NCI-H1105 treated with DMSO at 0.1 percent for 48 hours (cell line): ENCODE measurements at regions not wholly inside any gene's neighbourhood (a gene's known extent, or its start where the extent isn't known, plus 50 kb on each side); places are given as distances from the start of the nearest gene placed in this dataset.

Experiments used
- DNase-seq: peaks from one replicate; lab custom pipeline; 2025; lab: John Stamatoyannopoulos, UW

GRCh38 chr20:21577551-21577950 lies 63.7 kb upstream of the NKX2-2 start:
- no peak for DNase-seq

DNA sequence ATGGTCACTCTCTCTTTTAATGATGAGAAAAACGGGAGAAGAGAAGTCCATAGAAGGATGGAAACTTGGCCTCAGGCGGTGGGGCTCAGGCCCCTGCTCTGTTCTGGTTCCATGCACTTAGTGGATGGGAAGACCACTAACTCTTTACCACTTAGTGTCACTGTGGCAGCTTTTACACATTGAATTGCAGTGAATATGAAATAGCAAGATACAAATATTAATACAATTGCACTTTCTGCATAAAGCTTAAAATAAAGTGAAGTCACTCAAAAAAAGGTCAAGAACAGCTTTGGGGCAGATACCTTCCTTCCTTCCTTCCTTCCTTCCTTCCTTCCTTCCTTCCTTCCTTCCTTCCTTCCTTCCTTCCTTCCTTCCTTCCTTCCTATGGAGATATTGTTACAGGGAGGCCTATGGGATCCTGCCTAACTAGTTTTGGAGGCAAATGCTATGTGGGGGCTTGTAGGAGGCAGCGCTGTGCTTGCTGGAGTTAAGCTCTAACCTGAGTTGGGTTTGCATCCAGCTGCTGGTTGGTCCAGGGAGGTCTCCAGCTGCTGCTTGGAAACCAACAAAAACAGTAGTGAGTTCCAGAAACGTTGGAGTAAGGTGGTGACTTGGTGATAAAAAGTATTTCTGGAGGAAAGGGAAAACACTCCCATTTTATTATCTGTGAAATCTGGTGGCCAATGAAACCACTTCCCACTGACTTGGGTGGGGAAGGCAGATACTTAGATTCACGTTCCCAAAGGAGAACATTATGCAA lies 62.3 kb upstream of the NKX2-2 start:
- DNase-seq: no peak

DNA sequence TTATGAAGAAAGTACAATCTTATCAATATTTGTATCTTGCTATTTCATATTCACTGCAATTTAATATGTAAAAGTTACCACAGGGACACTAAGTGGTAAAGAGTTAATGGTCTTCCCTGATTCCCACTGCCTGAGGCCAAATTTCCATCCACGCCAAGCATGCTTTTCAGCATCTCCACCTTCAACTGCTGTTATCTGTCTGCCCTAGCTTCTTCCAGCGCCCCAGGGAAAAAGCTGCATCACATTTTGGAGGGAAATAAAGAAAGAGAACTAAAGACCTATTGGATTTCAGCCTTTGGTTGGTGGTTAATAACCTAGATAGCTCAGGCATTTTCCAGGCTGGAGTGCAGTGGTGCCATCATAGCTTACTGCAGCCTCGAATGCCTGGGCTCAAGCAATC lies 61.3 kb upstream of the NKX2-2 start:
- DNase-seq: no peak

DNA sequence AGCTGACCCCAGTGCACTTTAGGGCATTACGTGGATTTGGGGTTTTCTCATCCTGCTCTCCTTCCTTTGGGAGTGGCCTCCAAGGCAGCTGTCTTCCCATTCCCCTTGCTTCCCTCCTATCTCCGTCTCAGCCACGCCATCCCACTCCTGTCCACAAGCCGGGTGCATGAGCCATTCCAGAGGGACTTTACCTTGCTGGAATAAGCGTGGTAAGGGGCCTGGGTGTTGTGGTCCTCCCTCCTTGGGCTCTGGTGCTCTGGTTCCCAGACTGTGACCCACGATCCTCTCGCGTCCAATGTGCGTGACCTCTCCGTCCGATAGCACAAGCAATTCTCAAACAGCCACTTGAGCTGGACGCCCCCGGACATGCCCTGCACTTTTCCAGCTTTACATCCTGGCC lies 60.6 kb upstream of the NKX2-2 start:
- DNase-seq: no peak

DNA sequence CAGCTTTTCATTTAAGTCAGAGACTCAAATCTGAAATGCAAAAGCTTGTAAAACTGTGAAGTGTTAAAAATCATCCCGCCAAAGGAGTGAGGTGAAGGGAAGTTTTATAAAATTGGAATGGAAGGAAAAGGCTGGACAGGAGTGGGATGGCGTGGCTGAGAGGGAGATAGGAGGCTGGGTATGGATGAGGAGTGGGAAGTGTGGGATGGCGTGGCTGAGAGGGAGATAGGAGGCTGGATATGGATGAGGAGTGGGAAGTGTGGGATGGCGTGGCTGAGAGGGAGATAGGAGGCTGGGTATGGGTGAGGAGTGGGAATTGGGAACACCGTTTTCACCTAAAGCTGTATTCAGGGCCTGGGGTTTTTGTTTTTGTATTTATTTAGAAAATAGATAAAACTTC lies 59.4 kb upstream of the NKX2-2 start:
- DNase-seq: no peak

GRCh38 chr20:21571841-21572690 lies 58.2 kb upstream of the NKX2-2 start:
- peak; percentile 35 for DNase-seq

DNA sequence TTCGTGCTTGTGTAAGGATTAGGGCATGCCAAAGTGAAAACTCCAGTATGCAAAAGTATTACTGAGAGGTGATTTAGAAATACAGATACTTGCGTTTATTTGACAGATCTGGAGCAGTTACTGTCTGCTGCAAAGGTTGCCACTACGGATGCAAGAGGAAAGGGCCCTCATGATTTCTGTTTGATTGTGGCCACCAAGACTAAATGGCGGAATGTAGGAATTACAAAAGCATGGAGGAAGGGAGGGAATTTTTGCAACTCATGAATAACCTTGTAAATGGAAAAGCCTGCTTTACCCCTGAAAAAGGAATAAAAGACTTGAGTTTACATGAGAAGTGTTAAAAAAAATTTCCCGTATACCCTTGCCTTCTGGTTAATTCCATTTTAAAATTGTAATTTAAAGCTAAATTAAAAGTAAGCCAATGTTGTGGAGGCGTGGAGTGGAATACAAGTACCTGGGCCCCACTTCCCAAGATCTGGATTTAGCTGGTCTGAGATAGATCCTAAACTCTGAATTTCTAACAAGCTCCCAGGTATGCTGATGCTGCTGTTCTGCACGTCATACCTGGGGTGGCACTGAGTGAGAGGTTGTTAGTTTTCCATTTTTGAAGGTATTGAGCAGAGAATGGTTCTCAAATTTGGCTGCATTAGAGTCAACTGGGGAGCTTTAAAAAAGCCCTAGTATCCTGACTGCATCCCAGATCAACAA lies 56.6 kb upstream of the NKX2-2 start:
- DNase-seq: no peak

DNA sequence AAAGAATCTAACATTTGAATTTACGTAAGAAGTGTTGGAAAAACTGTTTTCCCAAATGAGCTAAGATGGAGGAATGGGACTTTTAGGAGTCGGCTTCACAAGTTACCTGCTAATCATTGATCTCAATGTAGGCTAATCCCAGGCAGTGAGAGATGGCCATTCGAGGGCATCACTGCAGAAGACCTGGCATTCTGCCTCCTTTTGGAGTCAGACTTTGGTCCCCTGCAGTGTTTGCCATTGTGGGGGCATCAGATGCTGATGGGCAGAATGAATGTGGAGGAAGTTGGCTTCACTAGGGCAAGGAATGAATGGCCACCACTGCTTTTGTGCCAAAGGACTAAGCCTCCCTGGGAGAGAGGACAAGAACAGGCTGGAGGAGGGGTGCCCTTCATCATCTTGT lies 55.7 kb upstream of the NKX2-2 start:
- DNase-seq: no peak

GRCh38 chr20:21564127-21564773 lies 50.4 kb upstream of the NKX2-2 start:
- no peak for DNase-seq
